ENCODE measurements at regions not wholly inside any gene's neighbourhood (a gene's known extent, or its start where the extent isn't known, plus 50 kb on each side); places are given as distances from the start of the nearest gene placed in this dataset.

DNA sequence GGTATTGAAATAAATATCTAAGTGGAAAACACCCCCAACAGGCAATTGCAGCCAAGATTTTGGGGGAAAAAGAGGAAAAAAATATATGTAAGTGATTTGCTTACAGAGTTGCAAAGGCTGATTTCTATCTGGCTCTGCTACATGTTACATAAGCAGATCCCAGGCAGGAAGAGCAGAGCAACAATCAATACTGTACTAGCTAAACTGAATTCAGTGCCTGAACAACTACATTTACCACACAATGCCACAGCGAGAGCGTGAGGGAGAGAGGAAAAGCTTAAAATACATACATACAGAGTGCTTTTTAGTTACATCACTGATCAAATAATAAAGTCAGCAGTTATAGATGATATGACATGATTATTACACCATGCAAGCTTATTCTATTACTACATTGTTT lies 665.6 kb upstream of the ARGLU1 start:
- no peak for DNase-seq

DNA sequence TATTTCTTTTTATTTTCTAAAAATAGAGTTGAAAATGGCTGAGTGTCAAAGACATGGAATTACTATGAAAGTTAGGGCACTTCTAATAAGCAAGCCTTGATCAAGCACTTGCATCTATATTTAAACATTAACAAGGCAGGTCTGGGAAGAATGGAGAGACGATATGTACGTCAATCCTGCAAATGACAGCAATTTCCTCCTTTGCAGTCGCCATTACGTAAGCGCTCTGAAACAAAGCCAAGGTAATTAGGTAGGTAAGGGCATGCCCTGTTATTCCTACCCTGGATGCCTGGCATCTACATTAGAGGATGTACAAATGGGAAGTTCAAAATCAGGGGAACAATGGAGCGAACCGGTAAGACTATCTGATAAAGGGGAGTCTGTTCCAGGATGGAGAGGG lies 664.0 kb upstream of the ARGLU1 start:
- no peak for DNase-seq

DNA sequence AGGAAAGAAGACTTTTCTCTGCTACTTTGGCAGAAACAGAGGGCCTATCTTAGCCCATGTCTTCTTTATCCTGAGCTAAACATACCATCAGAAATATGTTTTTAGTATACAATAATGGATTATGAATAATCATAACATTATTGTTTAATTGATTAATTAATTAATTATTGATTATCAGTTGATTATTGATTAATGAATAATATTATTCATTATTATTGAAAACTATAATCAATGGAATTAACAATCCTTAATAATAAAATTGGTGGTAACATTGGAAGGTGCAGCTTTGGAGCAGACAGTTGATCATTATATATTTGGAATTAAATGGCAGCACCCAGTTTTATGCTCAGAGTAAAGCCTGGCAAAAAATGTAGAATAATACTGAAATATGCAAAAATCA lies 655.9 kb upstream of the ARGLU1 start:
- DNase-seq, result no peak

DNA sequence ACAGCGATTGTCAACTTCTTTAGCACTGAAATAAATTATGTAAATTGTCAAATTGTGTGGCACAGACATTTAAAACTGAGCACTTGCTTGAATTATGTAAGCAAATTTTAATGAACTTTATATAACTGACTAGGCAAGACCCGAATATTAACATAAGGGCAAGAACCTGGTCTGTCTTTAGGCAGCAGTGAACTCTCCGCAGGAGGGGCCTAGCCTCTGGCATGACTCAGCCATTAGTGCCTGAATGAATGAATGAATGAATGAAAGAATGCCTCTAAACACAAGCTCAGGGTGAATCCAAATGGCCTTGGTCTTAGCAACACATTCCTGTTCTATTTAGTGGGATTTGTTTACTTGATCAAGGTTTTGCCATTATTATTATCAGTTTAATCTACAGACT lies 654.7 kb upstream of the ARGLU1 start:
- DNase-seq, result no peak

DNA sequence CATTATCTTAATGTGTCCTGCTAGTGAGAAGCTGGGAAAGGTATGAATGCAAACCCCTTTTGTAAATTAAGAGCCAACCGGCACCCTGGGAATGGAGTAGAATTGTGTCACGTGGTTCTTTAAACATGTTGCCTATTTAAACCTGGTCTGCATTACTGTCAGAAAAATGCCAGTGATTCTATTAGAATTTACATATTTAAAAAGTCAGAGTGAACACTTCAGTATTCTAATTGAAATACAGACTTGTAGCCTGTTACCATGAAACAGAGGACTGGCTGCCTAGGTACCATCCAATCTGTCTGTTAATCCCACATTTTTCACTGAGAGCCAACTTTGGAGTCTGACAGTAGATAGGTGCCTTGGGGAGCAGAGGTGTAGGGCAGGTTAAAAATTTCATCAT lies 652.3 kb upstream of the ARGLU1 start:
- no peak for DNase-seq

DNA sequence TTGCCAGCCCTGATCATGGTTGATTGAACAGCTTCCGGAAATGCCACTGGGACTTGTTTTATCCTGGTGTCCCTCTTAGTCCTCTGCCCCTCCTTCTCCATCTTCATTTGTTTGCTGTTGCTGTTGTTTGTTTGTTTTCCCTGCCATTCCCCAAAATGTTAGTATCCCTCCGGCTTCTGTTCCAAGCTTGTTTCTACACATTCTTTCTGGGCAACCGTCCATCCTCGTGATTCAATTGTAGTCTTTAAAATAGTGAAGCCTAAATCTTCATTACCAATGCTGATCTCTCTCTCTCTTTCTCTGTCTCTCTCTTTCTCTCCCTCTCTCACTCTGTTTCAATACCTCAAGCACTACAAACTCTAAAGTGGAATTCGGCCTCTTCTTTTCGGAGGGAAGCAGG lies 649.3 kb upstream of the ARGLU1 start:
- DNase-seq, result no peak

DNA sequence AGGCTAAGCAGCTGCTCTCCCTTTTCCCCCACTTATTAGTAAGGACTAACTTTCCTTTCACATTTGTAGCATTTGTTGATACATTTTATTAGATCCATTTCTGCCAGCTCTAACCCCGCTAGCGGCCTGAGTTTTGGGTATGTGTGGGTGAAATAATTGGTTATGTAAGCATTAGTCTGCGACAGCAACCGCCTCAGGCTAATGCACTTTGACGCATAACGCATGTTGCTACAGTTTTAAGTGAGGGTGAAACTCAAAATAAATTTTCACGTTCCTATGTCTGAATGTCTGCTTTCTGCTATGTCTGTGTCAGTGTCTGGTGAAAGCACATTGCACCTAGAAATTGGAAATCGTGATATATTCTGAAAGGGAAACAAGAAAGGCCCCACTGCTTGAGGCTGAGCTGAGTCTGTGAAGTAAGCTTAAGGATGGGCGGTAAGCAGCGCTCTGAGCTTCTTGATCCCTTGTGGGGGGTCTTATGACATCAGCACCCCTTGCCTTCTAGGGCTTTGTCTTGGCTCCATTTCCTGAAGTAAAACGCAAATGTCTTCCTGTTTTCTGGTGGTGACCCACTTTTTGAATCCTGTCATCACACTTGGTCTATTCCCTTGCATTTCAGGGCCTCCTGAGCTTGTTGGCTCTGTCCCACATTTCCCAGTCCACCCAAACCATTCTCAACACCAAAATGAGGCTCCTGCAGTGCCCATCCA lies 648.3 kb upstream of the ARGLU1 start:
- no peak for DNase-seq

DNA sequence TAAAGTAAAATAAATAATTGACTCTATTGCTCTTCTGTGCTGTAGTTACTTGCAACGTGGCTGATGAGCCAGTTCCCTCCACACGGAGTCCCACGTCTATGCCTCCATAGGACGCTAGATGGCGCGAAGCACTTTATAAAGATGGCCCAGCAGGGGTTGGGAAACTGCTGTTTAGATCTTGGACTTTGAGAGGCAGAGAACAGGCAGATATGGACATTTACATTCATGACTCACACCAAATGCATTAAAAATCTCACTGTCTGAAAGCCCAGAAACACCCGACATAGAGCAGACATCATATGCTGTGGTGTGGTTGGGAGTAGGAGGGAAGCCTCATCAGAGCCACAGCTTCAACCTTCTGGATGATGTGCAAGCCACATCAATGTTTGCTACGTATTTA lies 643.1 kb upstream of the ARGLU1 start:
- DNase-seq, result peak; percentile 67

DNA sequence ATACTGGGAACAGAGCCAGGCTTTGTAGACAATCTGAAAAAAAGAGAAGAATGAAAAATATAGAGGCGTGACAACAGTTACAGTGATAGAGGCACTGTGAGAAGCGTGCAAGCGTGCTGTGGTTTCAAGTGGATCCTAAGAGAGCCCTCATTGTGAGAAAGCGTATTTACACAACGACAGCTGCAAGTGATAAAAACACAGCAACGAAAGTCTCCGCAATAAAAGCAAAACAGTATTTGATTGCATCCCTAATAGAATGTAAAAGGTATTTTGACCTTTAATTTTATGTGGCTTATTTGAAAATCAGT lies 642.7 kb upstream of the ARGLU1 start:
- no peak for DNase-seq

DNA sequence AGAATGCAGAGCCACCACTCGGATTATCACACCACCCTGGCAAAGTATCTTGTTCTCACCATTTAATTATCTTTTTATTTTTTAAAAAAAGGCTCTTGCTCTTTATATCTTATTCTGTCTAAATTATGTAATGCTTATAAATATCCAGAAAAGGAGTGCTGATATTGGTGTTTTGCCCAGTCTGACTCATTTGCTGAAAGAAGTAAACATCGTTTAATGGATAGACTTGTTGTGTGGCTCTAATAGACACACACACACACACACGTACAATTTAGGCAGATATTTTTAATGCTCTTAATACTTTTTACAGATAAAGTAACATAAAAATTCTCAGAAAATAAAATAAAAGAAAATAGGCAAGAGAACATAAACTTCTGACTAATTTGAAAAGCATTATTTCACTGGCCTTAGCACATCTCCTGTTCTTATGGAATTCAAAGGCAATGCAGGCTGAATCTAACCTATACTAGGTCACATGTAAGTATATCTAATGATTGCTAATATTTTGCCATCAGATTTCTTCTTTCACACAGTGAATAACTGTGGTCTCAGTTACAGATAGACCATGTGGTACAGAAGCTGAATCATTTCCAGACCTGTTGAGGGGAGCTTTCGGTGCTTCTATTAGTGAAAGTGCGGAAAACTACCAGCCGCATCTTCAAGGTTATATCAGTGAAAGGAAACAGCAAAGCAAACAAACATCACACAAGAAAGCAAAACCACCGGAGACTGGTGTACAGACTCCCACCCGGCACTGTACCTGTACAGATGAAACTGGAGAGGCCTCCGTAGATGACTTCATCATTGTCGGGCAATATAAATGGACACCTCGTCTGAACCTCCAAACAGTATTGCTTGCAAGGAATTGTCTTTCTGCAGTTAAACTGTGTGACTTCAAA lies 642.1 kb upstream of the ARGLU1 start:
- no peak for DNase-seq

DNA sequence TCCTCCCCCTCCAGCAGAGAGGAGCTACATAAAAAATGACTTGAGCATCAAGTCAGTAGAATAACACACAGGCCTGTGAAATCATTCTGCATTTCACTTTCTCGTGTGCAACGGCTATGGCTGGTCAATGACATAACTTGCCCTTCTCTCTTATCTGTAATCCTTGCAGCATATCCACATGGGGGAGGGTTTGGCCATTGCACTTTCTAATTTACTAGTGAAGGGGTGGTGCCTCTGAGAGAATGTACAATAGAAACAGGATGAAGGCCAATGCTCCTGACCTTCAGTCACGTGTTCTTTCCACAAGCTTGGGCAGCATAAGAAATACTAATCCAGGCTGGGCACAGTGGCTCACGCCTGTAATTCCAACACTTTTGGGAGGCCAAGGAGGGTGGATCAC lies 641.0 kb upstream of the ARGLU1 start:
- no peak for DNase-seq

DNA sequence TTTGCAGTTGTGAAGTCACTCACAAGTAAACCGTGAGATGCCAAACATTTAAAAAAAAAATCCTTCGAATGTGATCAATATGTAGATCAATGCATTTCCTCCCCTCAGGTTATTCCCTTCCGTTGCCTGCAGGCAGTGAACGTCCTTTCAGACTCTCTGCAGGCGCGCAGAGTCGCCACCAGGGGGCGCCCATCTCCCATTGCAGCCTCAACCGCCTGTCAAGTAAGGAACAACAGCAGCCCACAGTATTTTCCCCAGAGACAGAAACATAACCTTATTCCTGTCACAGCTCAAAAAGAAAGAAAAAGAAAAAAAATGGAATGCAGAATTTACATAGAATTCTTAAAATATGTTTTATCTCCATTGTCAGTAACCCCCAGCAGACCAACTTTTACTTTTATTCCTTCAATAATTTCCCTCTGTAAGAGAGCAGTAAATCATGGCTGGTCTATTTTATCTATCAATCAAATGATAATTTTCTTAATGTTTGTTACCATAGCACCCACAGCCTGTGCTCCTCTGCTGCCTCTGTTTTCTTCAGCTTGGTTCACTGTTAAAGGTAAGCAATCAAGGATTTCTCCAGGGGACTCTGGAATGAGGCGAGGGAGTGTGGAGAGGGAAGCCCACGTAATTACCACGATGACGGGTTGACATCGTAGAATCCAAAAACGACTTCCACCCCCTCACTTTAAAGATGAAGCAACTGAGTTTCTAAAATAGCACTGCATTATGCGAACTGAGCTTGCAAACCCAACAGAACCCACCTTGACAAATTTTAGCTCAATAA lies 637.6 kb upstream of the ARGLU1 start:
- DNase-seq, result peak; percentile 83

DNA sequence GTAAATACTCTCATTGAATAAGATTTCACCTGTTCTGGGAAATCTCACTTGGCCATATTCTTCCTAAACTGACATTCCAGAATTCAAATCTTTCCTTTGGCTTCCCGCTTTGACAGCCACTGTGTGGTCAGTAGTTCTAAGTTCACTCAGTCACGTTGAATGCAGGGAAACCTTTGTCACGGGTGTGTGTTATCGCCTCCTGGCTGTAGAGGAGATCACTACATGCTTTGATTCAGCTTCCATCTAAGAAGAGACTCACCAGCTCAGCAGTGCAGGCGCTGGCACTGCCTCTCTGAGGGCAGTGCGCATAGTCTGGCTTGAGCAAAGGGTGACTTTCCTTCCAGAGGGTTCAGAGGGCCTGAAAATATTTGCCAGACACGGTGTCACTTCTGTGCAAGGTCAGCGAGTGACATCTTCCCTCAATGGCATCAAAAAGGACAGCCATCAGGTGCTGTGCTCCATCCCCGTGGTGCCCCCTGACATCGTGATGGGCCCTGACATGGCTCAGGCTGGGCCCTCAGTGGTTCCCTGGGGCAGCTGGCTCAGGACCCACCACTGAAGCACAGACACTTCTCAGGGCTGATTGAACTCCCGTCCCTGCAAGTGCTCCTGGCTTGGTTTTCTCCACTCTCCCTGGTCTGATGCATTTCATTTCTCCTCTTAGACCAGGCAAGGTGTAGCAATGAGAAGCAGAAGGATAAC lies 635.4 kb upstream of the ARGLU1 start:
- no peak for DNase-seq

DNA sequence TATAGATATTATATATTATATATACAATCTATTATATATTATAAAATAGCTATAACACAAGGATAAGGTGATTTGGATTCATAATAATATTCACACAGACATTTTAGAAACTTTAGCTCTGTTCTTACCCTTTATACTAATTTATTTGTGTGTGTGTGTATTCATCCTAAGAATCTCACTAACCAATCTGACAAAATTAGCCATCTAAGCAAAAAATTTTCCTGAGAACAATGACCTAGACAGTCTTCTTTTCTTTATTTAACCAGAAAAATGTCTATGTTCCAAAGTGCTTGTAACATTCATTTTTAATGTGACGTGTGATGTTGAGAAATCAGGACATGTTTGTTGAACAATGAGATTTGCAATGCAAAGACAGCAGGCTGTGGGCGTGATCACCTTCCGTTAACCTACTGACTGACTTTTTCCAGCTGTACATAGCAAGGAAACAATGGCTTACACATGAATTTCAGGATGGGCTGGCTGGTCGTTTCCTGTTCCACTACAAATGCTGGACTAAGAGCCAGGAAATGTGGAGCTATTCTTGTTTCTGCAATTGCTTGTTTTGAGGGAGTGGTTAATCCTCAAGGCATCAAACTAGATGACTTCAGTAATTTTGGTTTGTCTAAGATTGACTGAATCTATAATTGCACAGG lies 634.6 kb upstream of the ARGLU1 start:
- DNase-seq, result no peak

DNA sequence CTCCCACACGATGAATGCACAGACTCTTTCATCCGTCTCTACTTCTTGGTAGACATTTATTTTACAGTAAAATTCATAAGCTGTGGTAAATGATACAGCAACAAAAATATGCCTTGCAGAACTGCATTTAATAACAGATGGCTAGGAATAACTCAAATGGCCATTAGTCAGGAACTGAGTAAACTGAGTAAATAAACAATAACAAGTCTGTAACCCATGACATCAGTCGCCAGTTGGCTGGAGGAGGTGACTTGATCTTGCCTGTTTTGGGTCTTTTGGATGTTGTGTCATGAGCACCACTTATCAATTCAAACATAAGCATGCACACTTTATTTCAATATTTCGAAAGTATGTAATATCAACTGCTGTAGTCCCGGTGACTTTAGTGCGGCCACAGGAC lies 632.6 kb upstream of the ARGLU1 start:
- no peak for DNase-seq

DNA sequence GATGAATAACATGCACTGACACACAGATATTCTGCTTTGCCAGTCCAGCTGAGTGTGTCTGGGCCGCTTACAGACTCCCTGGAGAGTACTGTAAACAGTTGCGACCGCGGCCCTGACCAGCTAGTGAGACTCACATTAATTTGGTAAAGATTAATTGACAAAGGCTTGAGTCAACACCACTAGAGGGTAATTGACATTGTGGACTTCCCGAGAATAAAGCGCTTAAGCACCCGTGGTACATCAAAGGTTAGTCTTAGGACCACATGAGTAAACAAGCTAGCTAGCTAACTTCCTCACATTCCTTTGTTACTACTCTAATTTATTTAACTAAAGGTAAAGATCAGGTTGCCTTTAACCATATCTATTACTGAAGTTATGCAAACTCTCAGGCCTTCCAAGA lies 624.4 kb upstream of the ARGLU1 start:
- DNase-seq, result no peak

DNA sequence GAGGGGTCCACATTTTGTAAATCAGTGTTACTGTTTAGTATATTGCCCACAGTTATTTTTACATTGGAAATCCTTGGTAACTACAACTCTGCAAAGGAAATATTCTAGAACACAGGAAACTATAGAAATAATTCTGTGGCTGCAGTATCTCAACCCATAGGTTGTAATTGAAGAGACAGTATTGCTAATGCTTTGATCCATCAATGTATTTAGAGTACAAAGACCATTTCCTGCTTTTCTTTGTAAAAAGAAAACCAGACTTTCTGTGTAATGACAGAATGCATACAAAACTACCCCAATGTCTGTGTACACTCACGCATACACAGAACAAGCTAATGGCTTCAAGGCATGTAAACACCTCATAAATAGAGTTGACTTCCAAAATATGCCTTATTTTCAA lies 622.1 kb upstream of the ARGLU1 start:
- DNase-seq, result no peak

DNA sequence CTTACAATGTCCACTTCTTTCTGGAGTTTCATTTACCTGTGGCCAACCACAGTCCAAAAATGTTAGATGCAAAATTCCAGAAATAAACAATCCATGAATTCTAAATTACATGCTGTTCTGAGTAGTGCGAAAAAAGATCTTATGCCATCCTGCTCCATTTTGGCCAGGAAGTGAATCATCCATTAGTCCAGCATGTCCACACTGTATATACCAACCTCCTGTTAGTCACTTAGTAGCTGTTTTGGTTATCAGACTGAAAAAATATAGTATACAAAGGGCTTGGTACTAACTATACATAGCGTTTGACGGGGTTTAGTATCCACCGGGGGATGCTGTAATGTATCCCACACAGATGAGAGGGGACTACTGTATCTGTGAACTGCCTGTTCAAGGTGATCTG lies 618.0 kb upstream of the ARGLU1 start:
- DNase-seq, result no peak

DNA sequence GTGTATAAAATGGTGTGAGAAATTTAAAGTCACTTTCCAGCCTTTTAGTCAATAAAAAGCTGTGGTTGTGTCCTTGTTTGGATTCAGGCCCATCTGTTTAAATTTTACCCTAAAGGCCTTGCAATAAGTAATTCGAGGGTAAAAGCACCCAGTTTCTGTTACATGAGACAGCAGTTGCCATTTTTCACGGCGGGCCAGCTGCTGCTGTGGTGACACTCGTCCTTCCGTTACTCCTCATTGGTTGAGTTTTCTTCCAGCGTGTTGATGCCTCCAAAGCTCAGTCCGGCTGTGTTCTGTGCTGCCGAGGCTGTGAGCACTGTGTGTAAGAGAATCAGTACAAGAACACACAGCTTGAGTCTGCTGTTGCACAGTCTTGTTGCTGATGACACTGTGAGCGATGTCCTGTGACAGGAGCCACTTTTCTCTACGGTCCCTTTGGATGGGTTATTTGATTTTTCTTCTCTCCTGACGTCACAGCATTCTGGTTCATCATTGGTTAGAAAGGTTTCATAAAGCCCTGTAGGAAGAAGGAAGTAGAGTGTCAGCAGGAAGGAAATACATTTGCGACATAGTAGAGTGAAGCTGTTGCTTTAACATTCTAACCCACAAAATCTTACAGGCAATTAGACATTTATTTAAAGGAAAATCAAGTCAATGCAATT lies 602.5 kb upstream of the ARGLU1 start:
- DNase-seq, result no peak

DNA sequence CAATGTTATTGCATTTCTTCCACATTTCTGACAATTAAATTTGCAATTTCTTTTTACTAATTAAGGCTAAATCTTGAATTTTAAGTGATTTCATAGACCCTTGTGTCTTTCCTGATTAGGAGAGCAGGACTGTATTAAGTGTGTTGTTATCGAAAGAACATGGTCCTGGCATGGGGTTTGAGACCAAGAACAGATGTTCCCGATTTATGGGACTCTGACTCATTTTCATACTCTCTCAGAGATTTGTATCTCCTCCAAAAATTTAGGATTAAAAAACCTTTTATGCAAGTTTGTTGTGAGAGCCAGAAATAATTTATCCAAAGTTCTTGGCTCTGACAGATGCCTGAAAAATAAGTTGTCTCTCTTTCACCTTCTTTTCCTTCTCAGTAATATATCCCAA lies 589.3 kb upstream of the ARGLU1 start:
- no peak for DNase-seq

DNA sequence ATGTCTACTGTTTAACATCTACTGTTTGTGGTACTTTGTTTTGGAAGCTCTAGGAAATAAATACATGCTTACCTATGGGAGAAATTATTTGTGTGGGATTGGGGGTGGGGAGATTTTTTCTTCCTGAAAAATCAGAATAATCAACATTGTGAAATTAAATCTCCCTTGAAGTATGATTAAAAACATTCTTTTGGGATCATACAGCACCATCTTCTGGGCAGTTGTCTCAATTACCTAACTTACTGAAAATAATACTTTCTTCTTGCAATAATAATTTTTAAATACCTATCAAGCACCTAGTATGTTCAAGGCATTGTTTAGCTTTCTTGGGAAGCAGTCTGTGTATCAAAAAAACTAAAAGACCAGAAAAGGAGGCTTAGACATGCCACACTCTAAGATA lies 576.5 kb upstream of the ARGLU1 start:
- no peak for DNase-seq

DNA sequence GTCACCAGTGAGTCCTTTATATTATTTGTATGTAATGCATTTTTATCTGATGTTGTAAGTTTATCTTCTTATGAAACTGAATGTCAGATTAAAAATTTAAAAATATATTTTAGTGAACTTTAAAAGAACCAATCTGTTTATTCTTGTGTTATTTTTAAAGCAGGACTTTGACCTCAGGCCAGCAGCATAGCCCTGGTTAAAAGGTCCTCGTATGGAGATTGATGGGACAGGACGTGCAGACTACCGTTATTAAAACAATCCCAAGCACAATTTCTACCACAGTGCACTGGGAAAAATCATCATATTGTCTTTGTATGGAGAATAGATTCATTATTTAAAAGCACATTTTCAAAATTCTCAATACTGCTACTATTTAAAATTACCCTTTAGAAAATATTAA lies 573.8 kb upstream of the ARGLU1 start:
- no peak for DNase-seq
